ENCODE measurements at regions not wholly inside any gene's neighbourhood (a gene's known extent, or its start where the extent isn't known, plus 50 kb on each side); places are given as distances from the start of the nearest gene placed in this dataset.

GRCh38 chr6:11288065-11288464 lies 55.6 kb upstream of the NEDD9 start:
- no peaks in the 10 kb centered on the region; the same call in 1 of the 2 replicates for H3K9me3 ChIP-seq
- peaks cover 0 to 4% of the 10 kb centered on the region in 2 experiments; a peak in 1 of 4 replicates for H3K4me1 ChIP-seq (ENCODE audit: control insufficient read depth in 1 of 2, insufficient read depth in 2 of 2, low read depth in 1 of 2, low read length in 1 of 2)
- no peaks in the 10 kb centered on the region for H3K27me3 ChIP-seq (ENCODE audit: insufficient read depth)
- no peaks in the 10 kb centered on the region for H4K20me1 ChIP-seq (ENCODE audit: insufficient read depth)
- WGBS (ENCODE audit: low lambda C conversion rate), result 74% methylated on average over 6 of the region's 7 CpGs
- CTCF ChIA-PET, result interaction anchor here (1.3 kb wide), 1 partner anchor 9 kb away, joined by 3 read pairs; no protein-coding TSS in a partner anchor
- H3K9me2 ChIP-seq, result no peaks in the 10 kb centered on the region
- POLR2A ChIA-PET, result no interaction called here
- TF ChIP-seq EP300 (IDR thresholded peaks at IDR 0.05; ENCODE audit: borderline replicate concordance in 1 of 2, low read depth in 1 of 2, low read length in 1 of 2) (no peak), JUND (IDR thresholded peaks at IDR 0.05) (no peak), FOSL2 (IDR thresholded peaks at IDR 0.05; ENCODE audit: borderline replicate concordance, low read depth) (no peak), USF1 (IDR thresholded peaks at IDR 0.05; ENCODE audit: borderline replicate concordance, low read depth) (no peak), NRF1 (IDR thresholded peaks at IDR 0.05; ENCODE audit: low read depth, low read length) (no peak), TEAD4 (IDR thresholded peaks at IDR 0.05; ENCODE audit: borderline replicate concordance, insufficient read depth) (no peak), SIN3A (IDR thresholded peaks at IDR 0.05; ENCODE audit: borderline replicate concordance, low read depth, low read length) (no peak), ZBTB33 (IDR thresholded peaks at IDR 0.05; ENCODE audit: borderline replicate concordance, low read depth) (no peak), TCF12 (IDR thresholded peaks at IDR 0.05) (no peak), GABPA (IDR thresholded peaks at IDR 0.05; ENCODE audit: low read depth) (no peak), EZH2phosphoT487 (IDR thresholded peaks at IDR 0.05; ENCODE audit: borderline replicate concordance, low read depth) (no peak)
- no peak overlapping the region for H3K4me2 ChIP-seq
- no peak overlapping the region for H3K27ac ChIP-seq (ENCODE audit: low read depth in 2 of 2, low read length in 1 of 2)
- H3K4me3 ChIP-seq (ENCODE audit: low read depth in 2 of 2, low read length in 1 of 2), result no peak overlapping the region
- no peak overlapping the region for H2AFZ ChIP-seq (ENCODE audit: low read depth)
- peaks cover 0 to 4% of the 10 kb centered on the region in 2 experiments for H3K36me3 ChIP-seq (replicated peaks in 1 of 2; ENCODE audit: control insufficient read depth in 1 of 2, insufficient read depth in 2 of 2, low read length in 1 of 2)
- no peaks in the 10 kb centered on the region for H3F3A ChIP-seq (replicated peaks; ENCODE audit: insufficient read depth)
- no peaks in the 10 kb centered on the region for H3K79me2 ChIP-seq (ENCODE audit: insufficient read depth)
- no peak overlapping the region for H3K9ac ChIP-seq
- no peak for DNase-seq

DNA sequence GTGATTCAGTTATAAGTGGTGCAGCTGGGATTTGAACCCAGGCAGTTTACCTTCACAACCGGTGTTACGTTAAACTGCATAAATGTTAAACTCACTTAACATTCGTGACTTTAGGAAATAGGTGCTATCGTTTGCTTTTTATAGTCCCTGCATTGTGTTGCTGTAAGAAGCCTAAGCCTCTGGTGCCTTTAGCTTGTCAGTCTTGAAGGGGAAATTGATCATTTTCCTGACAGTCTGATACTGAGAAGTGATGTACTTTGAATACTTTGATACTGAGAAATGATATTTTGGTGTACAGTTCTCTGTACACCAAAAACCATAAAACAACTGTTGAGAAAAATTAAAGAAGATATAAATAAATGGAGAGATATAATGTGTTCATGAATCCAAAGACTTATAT lies 52.5 kb upstream of the NEDD9 start:
- Histone ChIP-seq H3K27me3 (ENCODE audit: insufficient read depth) (no peaks in the 10 kb centered on the region), H3K4me1 (ENCODE audit: control insufficient read depth in 1 of 2, insufficient read depth in 2 of 2, low read depth in 1 of 2, low read length in 1 of 2) (no peaks in the 10 kb centered on the region; a peak in 1 of 4 replicates), H3K27ac (ENCODE audit: low read depth in 2 of 2, low read length in 1 of 2) (no peak overlapping the region), H3K4me3 (ENCODE audit: low read depth in 2 of 2, low read length in 1 of 2) (no peak overlapping the region), H3K79me2 (ENCODE audit: insufficient read depth) (no peaks in the 10 kb centered on the region), H2AFZ (ENCODE audit: low read depth) (no peak overlapping the region), H3K9me3 (no peaks in the 10 kb centered on the region; the same call in 1 of the 2 replicates), H3K36me3 (replicated peaks in 1 of 2; ENCODE audit: control insufficient read depth in 1 of 2, insufficient read depth in 2 of 2, low read length in 1 of 2) (peaks cover 0 to 4% of the 10 kb centered on the region in 2 experiments), H3K9me2 (no peaks in the 10 kb centered on the region), H3K4me2 (no peak overlapping the region), H3K9ac (no peak overlapping the region), H4K20me1 (ENCODE audit: insufficient read depth) (no peaks in the 10 kb centered on the region), H3F3A (replicated peaks; ENCODE audit: insufficient read depth) (no peaks in the 10 kb centered on the region)
- ChIA-PET POLR2A (no interaction called here), CTCF (no interaction called here)
- DNase-seq, result no peak
- TF ChIP-seq FOSL2 (IDR thresholded peaks at IDR 0.05; ENCODE audit: borderline replicate concordance, low read depth) (no peak), RAD21 (IDR thresholded peaks at IDR 0.05; ENCODE audit: low read length) (no peak), JUND (IDR thresholded peaks at IDR 0.05) (no peak), EP300 (IDR thresholded peaks at IDR 0.05; ENCODE audit: borderline replicate concordance in 1 of 2, low read depth in 1 of 2, low read length in 1 of 2) (no peak), TEAD4 (IDR thresholded peaks at IDR 0.05; ENCODE audit: borderline replicate concordance, insufficient read depth) (no peak), FOXJ3 (CRISPR knock-in tag; IDR thresholded peaks at IDR 0.05) (no peak), MAX (IDR thresholded peaks at IDR 0.05; ENCODE audit: low read depth) (no peak), GABPA (IDR thresholded peaks at IDR 0.05; ENCODE audit: low read depth) (no peak), RFX5 (IDR thresholded peaks at IDR 0.05; ENCODE audit: low read length) (no peak), PBX3 (IDR thresholded peaks at IDR 0.05) (no peak), FOXM1 (IDR thresholded peaks at IDR 0.05; ENCODE audit: low read depth) (no peak), RXRA (IDR thresholded peaks at IDR 0.05; ENCODE audit: borderline replicate concordance, low read depth) (no peak), EZH2phosphoT487 (IDR thresholded peaks at IDR 0.05; ENCODE audit: borderline replicate concordance, low read depth) (no peak)
- 82% methylated on average over 4 of the region's 4 CpGs for WGBS (ENCODE audit: low lambda C conversion rate)
